ENCODE measurements at regions not wholly inside any gene's neighbourhood (a gene's known extent, or its start where the extent isn't known, plus 50 kb on each side); places are given as distances from the start of the nearest gene placed in this dataset.

DNA sequence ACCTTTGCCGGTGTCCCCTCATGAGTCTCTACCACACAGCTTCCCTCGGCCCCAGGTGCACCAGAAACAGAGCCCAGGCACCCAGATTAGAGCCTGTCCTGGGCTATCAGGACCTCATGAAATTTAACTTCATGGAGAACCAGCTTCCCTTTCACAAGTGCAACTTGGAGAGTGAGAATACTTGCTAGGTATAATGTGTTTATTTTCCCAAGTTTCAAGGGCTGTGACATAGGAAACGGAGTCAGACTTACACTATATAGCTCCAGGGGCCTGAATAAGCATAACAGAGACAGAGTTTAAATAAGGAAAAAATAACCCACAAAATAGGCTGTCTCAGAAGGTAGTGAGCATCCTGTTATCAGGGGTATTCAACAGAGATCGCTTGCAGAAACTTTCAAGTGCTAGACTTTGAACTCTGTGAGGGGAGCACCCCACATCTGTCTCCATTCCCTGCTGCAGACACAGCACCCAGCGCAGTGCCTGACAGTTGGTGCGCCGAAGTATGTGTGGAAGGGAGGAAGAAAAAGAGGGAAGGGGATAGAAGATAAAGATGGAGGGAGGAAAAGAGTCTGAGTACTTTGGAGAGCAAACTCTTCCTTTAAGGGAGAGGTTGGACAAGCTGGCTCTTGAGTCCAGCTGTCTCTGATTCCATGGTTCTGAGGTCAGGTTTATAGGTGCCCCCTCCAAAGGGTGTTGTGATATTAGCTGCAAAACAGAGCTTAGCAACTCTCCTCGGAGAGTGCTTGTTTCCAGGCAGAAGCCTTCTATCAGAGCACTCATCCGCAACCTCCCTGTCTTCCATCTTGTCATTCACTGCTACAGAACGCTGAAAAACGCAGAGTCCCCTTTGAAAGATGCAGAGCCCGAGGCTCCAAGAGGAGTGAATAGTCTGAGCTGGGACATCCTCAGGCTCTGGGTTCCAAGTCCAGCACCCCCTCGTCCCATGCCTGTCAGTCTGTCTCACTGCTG, 84.8 kb downstream of the CPN2 start:
- no peak for DNase-seq (ENCODE audit: low read depth in 3 of 3)

DNA sequence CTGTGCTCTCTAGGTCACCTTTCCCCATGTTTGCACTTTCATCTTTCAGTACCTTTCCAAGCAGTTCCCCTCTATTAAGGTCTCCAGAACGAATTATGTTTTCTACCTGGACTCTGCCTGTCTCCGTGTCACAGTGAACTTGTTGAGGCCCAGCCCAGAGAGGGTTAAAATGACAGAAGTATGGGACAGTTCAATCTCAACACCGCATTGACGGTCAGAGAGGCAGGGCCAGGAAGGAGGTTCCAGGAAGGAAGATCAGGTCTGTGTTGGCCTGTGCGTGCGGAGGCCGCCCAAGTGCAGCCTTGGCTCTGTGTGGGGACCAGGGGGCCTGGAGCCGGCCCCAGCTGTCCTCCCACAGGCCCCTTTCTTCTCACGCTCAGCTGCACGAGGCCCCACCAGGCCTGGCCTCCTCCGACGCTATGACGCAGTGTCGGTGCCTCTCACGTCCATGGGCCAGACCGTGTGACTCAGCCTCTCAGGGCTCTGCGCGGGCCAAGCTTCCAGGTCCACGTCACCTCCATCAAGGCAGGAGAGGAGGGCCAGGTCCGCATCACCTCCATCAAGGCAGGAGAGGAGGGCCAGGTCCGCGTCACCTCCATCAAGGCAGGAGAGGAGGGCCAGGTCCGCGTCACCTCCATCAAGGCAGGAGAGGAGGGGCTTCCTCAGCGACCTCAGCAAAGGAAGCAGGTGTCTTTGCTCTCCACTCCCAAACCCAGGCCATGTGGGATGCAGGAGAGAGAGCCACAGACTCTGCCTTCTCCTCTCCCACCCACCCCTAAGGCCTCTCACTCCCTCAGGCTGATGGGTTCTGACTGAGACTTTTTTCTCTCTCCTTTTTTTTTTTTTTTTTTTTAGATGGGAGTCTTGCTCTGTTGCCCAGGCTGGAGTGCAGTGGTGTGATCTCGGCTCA, 83.1 kb downstream of the CPN2 start:
- no peak for DNase-seq (ENCODE audit: low read depth in 3 of 3)

DNA sequence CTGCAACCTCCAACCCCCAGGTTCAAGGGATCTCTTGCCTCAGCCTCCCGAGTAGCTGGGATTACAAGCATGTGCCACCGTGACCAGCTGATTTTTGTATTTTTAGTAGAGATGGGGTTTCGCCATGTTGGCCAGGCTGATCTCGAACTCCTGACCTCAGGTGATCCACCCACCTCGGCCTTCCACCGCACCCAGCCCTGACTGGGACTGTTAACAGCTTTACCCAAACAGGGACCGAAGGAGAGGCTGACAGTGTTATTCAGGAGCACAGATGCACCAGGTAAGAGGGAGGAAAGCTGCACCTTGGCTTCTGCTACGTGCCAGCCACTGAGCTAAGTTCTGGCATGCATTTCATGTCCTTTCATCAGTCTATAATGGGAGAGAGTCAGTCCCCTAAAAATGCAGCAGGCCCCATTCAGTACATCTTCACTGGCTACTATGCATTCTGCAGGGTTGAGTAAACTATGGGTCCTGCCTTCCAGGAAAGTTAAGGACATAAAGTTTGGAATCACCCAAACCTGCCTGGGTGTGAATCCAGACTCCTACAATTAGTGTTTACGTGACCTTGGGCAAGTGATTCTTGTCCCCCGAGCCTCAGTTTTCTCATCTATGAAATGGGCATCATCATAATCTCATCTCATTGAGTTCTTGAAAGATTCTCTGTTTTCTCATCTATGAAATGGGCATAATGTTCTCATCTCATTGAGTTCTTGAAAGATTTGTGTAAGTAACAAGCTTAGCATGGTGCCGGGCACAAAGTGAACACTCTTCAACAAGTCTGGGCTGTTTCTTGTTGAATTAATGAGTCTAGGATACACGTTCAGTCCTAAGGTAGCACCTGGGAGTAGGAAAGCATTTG, 82.2 kb downstream of the CPN2 start:
- DNase-seq (ENCODE audit: low read depth in 3 of 3) = no peak

DNA sequence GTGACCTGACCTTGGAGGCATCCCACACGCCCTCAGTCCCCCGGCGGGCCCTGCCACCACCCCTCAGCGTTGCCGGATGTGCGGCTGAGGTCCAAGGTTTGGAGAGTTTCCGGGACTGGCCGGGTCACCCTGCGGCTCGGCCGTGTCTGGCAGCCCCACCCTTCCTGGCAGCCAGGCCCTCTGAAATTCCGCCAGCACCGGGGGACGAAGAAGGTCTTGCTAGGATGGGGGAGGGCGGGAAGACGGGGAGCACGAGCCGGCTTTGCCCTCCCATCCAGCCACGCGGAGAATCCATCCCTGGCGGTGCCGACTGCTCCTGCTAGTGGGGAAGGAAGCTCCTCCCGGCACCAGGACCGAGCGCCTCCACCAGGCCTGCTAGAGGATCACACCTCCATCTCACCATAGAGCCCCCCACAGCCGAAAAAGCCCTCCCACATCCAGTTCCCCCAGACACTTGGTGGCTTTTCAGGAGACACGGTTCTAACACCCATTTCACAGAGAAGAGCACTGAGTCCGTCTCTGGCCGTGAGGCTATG, 81.5 kb downstream of the CPN2 start:
- no peak for DNase-seq (ENCODE audit: low read depth in 3 of 3)

DNA sequence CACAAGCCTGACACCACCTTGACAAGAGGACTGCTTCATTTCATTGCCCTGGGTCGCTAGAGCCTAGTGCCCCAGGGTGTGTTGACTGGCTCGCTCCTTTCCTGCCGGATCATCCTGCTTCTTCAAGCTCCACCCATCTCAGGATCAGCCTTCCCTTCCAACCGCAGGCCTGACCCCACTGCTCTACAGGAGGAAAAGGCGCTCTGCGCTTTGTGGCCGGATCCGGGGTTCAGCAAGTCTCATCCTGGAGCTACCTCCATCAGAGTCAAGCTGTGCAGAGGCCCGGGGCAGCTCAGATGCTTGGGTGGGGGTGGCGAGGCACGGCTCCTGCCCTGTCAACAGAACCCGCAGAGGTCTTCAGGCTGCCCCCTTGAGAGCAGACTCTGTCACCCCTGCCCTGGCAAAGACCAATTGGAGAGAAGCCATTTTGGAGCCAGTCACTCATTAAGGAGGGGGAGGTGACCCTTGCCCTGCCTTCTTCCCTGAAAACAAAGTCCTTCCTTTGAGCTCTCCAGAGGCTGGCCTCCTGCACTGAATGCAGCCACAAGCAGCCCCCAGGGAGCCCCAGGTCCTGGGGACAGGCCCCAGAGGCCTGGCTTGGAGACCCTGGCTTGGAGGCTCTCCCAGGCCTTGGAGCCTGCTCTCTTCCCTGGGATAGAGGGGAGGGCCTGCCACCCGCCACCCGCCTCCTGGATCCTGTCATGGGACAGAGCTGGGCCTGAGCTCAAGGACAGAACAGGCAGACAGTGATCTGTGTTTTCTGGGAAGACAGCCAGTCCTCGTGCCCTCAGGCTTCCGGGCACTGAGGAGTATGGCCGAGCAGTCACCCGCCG, 80.3 kb downstream of the CPN2 start:
- DNase-seq (ENCODE audit: low read depth in 3 of 3) = no peak

DNA sequence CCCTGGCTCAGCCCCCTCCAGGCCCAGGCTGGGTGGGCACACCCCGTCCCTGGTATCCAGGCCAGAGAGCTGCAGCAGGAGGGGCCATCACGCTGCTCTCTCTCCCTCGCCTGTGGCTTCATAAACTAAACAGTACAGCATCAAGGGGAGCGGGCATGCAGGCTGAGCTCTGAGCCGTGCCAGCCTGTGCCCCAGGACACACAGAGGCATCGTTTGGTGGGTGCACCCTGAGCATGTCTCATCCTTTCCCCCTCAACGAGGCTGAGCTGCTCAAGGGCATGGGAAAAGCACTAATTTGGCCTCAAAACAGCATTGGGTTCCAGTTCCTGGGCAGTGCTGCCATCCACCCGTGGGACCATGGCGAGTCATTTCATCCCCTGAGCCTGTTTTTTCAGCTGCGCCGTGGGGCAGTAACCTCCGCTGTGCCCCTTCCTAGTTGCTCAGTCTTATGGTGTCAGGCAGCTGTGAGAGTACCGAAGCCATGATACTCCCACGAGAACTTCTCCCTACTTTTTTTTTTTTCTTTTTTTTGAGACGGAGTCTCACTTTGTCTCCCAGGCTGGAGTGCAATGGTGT, 79.6 kb downstream of the CPN2 start:
- no peak for DNase-seq (ENCODE audit: low read depth in 3 of 3)

DNA sequence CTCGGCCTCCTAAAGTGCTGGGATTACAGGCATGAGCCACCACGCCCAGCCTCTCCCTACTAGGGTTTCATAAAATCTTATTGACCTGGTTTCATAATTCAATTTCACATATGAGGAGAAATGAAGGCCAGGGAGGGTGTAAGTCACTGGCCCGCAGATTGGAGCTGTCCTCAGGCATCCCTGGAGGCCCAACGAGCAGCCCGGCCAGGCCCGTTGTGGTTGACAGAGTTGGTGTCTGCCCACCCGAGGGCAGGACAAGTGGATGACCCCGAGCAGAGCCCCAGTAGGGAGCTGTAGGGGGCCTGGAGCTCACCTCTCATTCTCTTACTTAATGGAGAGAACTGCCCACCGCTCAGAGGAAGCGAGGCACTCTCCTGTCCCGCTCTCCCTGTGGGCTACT, 78.9 kb downstream of the CPN2 start:
- no peak for DNase-seq (ENCODE audit: low read depth in 3 of 3)

DNA sequence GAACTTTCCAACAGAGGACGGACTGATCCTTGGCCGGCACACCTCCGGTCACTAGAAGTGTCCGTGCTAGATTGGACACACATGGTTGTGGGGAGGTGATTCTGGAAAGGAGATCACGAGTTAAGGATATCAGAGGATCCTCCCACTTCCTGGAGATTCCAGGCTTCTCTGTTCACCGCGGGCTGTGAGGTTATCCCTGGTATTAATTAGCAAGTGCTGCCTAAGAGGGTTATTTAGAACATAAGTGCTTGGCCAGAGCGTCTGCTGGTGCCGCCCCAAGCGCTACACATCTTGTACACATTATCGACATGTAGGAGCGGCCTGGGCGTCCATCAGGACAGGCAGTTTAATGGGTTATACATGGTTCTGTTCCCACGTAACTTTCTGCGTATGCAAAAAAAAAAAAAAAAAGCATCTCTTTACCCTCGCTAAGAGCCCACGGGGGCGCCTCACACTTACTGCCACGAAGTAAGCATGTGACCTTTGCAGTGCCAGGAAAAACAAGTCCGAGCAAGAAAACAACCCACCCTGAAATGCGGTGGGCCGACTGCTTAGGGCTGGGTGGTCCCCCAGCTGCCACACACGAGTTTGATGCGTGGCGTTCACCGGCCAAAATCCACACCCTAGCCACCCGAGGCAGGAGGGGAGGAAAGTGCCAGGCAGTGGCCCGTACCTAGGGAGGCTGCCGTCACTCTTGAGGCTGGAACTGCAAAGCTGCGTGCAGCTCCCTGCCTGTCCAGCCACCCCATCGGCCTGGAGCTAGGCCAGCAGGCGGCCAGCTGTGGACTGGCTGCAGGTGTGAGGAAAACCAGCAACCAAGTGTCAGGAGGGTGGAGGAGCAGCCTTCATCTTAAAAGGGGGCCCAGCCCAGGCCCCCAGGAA, 78.0 kb downstream of the CPN2 start:
- DNase-seq (ENCODE audit: low read depth in 3 of 3) = no peak

DNA sequence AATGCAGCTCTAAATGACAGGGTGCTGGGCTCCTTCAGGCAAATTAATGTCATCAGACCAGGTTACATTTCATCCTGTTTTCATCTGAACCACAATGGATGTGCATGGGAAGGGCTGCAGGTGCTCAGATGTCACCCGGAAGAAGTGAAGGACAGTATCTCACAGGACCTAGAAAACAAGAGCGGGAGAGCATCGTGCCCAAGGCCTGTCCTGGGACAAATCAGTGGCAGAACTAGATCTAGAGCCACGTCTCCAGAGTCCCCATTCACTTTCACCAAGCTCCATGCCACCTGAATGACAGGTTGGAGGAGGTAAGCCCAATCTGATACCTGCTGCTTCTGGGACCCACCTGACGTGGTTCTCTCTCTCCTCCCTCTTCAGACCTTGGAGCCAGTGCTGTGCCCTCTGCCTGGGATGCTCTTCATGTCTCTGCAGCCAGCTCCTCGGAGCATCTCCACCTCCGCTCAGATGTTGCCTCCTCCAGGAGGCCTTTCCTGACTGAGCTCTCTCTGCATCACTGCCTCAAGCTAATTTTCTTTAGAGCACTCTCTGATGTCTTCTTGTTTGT, 77.3 kb downstream of the CPN2 start:
- no peak for DNase-seq (ENCODE audit: low read depth in 3 of 3)

DNA sequence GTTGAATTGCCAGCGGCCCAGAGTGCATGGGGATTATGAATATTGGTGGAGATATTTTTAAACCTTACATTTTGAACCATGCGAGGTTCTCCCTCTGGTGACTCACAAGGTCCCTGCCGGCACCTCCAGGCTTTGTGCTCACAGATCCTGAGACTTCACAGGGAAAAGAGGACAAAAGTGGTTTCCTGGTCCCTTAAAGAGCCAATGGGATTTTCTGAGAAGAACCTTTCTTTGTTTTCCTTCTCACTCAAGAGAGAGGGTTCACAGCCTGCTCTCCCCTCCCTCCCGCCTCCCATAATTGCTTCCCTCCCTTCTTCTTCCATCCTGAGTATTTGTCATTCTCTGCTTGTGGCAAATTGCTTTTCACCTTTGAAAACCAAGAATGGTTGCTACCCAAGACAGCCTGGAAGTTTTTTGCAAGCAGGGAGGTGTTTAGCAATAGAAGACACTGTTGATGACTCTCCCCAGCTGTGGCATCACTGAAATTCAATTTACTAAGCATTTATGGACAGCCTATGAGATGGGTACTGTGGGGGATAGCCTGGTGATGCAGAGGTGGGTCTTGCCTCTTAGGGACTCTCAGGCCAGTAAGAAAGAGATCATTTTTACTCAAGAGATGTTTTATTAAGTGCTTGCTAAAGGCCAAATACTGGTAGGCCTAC, 76.6 kb downstream of the CPN2 start:
- DNase-seq (ENCODE audit: low read depth in 3 of 3) = no peak

DNA sequence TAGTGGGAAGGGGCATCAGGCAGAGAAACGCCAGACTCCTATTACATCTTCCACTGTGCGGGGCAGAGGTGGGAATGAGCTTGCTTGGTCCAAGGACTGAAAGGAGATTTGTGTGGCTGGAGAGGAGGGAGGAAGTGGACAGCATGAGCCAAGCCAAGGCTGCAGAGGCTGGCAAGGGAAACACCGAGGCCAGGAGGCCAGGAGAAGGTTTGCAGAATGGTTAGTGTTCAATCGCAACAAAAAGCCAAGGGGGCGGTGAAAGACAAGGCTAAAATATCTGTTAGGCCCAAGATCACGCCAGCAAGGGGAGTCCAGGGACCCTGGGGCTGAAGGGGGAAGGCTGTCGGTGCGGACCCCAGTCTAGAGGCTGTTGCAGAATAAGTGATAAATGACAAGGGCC, 75.8 kb downstream of the CPN2 start:
- no peak for DNase-seq (ENCODE audit: low read depth in 3 of 3)

DNA sequence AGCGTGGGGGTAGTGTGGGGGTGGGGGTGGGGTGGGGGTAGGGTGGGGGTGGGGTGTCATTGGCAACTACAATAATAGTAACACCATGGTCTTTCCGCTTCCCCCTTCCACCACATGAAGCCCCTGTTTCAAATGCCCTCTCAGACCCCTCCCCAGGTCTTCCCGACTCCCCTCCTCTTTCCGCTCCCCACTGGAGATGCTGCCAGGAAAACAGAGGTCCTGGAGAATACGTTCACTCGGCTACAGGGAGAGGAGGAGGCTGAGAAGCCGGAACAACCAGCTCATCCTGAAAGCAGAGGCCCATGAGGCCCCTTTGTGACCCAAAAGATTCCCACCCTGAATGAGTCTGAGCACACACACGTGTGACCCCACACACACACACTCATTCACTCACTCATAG, 75.4 kb downstream of the CPN2 start:
- DNase-seq (ENCODE audit: low read depth in 3 of 3) = no peak

DNA sequence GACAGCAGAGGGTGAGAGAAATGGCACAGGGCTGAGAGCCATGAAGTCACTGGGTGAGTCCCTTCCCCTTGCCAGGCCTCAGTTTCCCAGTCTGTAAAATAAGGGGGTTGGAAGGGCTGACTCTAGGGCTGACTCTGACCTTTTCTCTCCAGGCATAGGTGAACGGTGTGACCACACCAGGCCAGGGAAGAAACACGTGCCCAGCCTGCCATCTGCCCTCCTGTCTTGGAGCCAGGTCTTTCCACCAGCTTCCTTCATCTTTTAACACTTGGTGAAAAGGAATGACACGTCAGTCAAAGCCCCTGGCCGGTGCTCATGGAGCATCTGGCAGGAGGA, 74.4 kb downstream of the CPN2 start:
- no peak for DNase-seq (ENCODE audit: low read depth in 3 of 3)

DNA sequence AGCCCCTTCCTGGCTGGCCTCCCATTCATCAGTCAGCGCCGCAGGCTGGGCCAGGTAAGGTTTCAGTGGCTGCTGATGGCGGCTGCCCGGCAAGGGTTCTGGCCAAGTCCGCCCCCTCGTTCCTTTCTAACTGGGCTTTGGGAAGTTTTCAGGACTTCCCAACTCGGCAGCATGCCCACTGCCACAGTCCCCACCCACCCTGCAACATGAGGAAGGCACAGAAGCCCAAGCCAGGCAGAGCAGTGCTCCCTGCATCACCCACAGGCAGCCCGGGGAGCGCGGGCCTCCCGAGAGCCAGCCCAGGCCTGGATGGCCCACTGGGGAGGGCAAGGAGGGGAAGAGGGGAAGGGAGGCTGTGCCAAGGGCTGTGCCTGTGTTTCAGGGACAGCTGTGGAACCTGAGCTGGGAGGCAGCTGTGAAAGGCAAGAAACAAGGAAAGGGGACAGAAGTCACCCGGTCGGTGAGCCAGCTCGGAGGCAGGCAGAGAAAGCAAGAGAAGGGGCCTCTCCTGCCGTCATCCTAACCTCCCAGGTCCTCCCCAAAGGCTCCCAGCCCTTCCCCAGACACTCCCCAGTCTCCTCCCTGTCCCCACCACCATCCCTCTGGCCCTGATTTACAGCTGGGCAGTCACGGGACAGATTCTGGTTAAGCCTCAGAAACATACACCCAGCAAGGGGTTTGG, 73.9 kb downstream of the CPN2 start:
- no peak for DNase-seq (ENCODE audit: low read depth in 3 of 3)

DNA sequence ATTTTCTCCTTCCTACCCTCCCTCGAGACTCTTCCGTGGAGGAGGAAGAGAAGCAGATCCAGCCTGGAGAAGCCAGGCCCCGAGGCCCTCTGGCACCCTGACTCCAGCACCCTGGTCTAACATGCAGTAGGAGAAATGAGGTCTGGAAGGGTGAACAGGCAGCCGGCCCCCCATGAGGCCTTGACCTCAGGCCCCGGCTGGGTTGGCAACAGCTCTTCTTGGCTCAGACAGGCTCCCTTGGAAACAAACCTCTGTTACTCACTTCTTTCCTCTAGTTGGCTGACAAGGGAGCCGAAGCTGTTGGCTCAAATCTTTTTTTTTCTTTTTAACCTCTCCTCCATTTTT, 73.4 kb downstream of the CPN2 start:
- no peak for DNase-seq (ENCODE audit: low read depth in 3 of 3)

DNA sequence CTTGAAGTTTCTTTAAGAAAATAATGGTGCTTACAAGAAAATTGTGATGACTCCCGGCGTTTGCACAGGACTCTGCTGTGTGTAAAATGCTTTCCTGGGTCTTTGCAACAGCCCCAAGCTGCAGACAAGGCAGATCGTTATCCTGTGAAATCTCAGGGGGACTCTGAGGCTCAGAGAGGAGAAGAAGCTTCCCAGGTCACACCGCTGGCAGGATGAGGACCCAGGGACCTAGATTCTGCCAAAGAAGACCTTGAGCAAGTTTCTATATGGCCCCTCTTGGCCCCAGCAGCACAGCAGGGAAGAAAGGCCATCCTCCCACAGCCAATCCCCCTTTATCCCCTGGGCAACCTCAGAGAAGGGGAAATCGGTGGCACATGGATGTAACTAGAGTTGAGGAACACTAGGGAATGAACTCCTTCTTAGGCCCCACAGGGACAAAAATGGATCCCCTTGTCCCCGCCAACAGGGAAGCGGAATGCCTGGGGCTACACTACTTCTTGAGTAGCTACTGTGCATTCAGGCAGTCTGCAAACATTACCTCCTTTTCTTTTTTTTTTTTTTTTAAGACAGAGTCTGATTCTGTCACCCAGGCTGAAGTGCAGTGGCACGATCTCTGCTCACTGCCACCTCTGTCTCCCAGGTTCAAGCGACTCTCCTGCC, 72.8 kb downstream of the CPN2 start:
- DNase-seq (ENCODE audit: low read depth in 3 of 3) = no peak

DNA sequence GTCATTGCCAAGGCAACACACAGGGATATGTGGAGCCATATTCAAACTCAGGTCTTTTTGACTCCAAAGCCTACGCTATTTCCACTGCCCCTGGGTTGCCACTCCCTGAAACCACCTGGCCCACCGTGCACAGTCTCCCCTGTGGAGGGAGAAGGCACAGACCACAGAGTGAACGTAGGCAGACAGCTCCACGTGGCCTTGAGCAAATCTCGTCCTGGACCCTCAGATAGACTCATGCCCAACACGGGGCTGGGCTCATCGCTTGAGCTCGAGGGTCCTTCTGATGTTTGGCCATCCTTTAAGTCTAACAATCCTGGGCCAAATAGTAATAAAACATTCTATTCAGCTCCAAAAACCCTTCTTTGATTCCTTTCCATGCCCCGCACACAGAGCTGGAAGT, 72.0 kb downstream of the CPN2 start:
- DNase-seq (ENCODE audit: low read depth in 3 of 3) = no peak
